ENCODE measurements at regions not wholly inside any gene's neighbourhood (a gene's known extent, or its start where the extent isn't known, plus 50 kb on each side); places are given as distances from the start of the nearest gene placed in this dataset.
A peak's percentile ranks its signal among the peaks of the same experiment; 100 is the strongest.
"Not testable (repeated sequence)": the region's sequence is repeated elsewhere in the genome, so short reads cannot be mapped to it uniquely, and the experiment has no call there.

DNA sequence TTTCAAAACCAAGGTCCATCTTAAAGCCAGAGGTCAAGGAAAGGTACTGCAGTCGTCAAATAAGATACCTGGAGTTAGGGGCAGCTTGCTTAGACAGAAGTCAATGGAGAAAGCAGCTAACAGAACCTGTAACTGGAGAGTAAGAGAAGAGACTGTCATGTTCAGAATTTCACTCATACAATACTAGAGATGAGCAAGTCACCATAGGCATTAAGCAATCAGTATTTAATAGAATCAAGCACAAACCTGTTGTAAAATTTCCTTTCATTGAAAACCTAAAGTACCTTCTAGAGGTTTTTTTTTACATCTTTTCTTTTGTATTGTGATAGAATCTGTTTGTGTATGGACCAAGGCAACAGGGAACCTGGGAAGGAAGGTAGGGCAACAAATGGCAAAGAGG, 183.4 kb upstream of the ERBB4 start:
- H3K4me1 Mint-ChIP-seq = no peaks in the 10 kb centered on the region
- H3K4me3 Mint-ChIP-seq = no peak overlapping the region
- no peaks in the 10 kb centered on the region for H3K36me3 Mint-ChIP-seq (ENCODE audit: low read depth)
- no peaks in the 10 kb centered on the region for H3K27me3 Mint-ChIP-seq
- H3K9me3 Mint-ChIP-seq = peaks cover 3% of the 10 kb centered on the region
- no peak for DNase-seq
- ChIA-PET CTCF (no interaction called here), POLR2A (no interaction called here)
- H3K27ac Mint-ChIP-seq = no peak overlapping the region

DNA sequence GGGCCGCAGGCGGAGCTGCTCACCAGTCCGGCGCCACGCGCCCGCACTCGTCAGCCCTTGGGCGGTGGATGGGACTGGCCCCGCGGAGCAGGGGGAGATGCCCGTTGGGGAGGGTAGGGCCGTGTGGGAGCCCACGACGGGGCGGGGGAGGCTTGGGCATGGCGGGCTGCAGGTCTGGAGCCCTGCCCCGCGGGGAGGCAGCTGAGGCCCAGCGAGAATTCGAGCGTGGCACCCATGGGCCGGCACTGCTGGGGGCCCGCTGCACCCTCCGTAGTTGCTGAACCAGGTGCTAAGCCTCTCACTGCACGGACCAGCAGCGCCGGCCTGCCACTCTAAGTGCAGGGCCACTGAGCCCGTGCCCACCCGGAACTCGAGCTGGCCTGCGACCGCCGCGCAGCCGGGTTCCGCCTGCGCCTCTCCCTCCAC, 182.4 kb upstream of the ERBB4 start:
- H3K4me1 Mint-ChIP-seq = no peaks in the 10 kb centered on the region
- H3K27me3 Mint-ChIP-seq = no peaks in the 10 kb centered on the region
- H3K9me3 Mint-ChIP-seq = peaks cover 3% of the 10 kb centered on the region
- no peaks in the 10 kb centered on the region for H3K36me3 Mint-ChIP-seq (ENCODE audit: low read depth)
- POLR2A ChIA-PET = no interaction called here
- H3K27ac Mint-ChIP-seq = no peak overlapping the region
- no peak overlapping the region for H3K4me3 Mint-ChIP-seq
- CTCF ChIA-PET = no interaction called here
- DNase-seq = no peak

DNA sequence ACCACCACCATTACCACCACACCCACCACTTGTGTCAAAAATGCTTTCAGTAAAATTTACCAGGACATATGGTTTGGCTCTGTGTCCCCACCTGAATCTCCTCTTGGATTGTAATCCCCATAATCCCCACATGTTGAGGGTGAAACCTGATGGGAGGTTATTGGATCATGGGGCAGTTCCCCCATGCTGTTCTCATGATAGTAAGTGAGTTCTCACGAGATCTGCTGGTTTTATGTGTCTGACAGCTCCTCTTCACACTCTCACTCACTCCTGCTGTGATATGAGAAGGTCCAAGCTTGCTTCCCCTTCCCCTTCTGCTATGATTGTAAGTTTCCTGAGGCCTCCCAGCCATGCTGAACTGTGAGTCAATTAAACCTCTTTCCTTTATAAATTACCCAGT, 176.8 kb upstream of the ERBB4 start:
- DNase-seq; H3K9me3 Mint-ChIP-seq; H3K36me3 Mint-ChIP-seq (ENCODE audit: low read depth); H3K4me3 Mint-ChIP-seq; H3K4me1 Mint-ChIP-seq; H3K27ac Mint-ChIP-seq; POLR2A ChIA-PET; H3K27me3 Mint-ChIP-seq: not testable (repeated sequence)
- CTCF ChIA-PET = interaction anchor here (0.6 kb wide), 1 partner anchor 28 kb away, joined by 3 read pairs; no protein-coding TSS in a partner anchor

DNA sequence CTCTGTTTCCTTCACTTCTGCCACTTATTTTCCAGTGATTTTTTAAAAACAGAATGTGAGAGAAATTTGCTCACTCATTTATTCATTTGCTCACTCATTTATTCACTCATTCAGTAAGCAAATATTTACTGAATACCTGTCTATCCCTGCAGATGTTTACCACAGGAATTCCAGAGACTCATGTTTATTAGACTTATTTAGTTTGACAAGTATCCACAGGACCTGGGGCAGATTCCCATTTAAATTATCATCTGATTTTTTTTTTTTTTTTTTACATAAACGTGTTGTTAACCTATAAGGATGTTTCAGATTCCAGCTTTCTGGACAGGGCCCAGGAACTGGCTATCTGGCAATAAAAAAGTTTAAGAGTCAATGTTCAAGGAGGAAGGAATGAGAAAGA, 175.1 kb upstream of the ERBB4 start:
- POLR2A ChIA-PET = no interaction called here
- DNase-seq = no peak
- Mint-ChIP-seq H3K9me3 (no peaks in the 10 kb centered on the region), H3K4me1 (no peaks in the 10 kb centered on the region), H3K27me3 (no peaks in the 10 kb centered on the region), H3K4me3 (no peak overlapping the region), H3K36me3 (ENCODE audit: low read depth) (no peaks in the 10 kb centered on the region), H3K27ac (no peak overlapping the region)
- CTCF ChIA-PET = interaction anchor here (0.7 kb wide), 1 partner anchor 183 kb away, joined by 6 read pairs; no protein-coding TSS in a partner anchor

DNA sequence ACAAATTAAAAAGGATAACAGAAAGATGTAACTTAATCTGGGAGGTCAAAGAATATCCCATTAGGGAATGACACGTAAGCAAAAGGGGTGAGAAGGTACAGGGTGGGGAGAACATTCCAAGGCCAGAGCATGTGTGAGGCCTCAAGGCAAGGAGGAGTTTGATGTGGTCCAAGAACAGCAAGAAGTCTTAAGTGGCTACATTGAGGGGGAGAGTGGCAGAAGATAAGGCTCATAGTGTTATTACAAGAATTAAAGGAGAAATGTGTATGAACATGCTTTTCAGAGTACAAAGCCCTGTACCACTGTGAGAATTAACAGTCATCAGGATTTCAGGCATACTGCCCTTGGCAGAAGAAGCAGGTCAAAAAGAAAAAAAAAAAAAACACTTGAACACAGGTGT, 174.4 kb upstream of the ERBB4 start:
- H3K27me3 Mint-ChIP-seq = no peaks in the 10 kb centered on the region
- no peaks in the 10 kb centered on the region for H3K4me1 Mint-ChIP-seq
- H3K4me3 Mint-ChIP-seq = no peak overlapping the region
- POLR2A ChIA-PET = no interaction called here
- CTCF ChIA-PET = no interaction called here
- DNase-seq = no peak
- no peaks in the 10 kb centered on the region for H3K9me3 Mint-ChIP-seq
- H3K36me3 Mint-ChIP-seq (ENCODE audit: low read depth) = no peaks in the 10 kb centered on the region
- no peak overlapping the region for H3K27ac Mint-ChIP-seq

DNA sequence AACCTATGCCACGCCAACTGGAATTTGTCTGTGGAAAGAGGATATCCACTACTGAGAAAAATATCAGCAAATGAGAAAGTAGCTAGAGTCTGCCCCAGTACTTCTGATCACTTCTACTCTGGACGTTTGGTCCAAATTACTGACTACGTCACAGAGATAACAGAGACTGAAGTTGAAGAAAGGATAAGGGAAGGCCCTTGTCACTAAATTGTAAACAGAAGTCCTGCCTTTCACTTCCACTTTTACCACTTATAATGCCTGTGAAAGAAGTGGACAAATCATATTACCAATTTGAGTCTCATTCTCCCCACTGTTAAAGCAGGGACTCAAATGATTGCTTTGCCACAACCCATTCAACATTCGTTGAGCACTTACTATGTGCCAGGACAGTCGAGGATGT, 173.9 kb upstream of the ERBB4 start:
- no peaks in the 10 kb centered on the region for H3K36me3 Mint-ChIP-seq (ENCODE audit: low read depth)
- no peaks in the 10 kb centered on the region for H3K27me3 Mint-ChIP-seq
- CTCF ChIA-PET = no interaction called here
- no peak overlapping the region for H3K4me3 Mint-ChIP-seq
- no peaks in the 10 kb centered on the region for H3K9me3 Mint-ChIP-seq
- POLR2A ChIA-PET = no interaction called here
- no peaks in the 10 kb centered on the region for H3K4me1 Mint-ChIP-seq
- DNase-seq = no peak
- H3K27ac Mint-ChIP-seq = no peak overlapping the region

DNA sequence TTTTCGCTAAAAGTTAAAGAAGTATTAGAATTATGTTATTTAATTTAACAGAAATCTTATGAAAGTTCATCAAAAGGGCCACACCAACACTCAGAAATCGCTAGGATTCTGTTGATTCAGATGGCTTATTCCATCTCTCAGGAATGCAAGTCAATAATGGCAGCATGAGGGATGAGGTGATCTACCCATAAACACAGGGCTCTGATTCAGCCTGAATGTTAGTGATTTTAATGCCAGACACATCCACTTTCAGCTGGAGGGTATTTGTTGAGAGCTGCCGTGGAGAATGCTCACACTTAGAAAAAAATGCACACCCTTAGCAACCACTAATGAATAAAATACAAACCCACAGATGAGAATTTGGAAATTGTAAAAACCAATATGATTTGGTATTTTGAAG, 173.3 kb upstream of the ERBB4 start:
- H3K9me3 Mint-ChIP-seq = no peaks in the 10 kb centered on the region
- no peak overlapping the region for H3K4me3 Mint-ChIP-seq
- no peaks in the 10 kb centered on the region for H3K4me1 Mint-ChIP-seq
- no peaks in the 10 kb centered on the region for H3K27me3 Mint-ChIP-seq
- ChIA-PET CTCF (no interaction called here), POLR2A (no interaction called here)
- no peak overlapping the region for H3K27ac Mint-ChIP-seq
- DNase-seq = no peak
- no peaks in the 10 kb centered on the region for H3K36me3 Mint-ChIP-seq (ENCODE audit: low read depth)

DNA sequence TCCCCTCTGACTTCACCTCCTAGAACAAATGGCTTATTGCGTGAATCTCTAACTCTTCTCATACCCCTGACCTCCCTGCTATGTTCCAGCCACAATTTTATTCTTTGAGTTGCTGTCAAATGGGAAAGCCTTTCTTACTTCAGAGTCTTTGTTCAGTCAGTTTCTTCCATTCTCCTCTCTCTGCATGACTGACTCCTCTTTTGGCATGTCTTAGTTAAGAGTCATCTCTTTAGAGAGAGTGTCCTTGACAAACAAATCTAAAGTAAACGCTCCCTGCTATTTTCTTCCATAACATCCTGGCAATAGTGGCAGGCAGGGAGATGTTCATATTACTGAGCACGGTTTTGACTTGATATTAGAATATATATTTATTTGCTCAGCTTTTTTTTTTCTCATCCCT, 170.7 kb upstream of the ERBB4 start:
- no peaks in the 10 kb centered on the region for H3K36me3 Mint-ChIP-seq (ENCODE audit: low read depth)
- H3K27ac Mint-ChIP-seq = no peak overlapping the region
- no peaks in the 10 kb centered on the region for H3K4me1 Mint-ChIP-seq
- no peak for DNase-seq
- POLR2A ChIA-PET = no interaction called here
- H3K27me3 Mint-ChIP-seq = peaks cover 2% of the 10 kb centered on the region
- H3K9me3 Mint-ChIP-seq = no peaks in the 10 kb centered on the region
- CTCF ChIA-PET = interaction anchor here (0.7 kb wide), 1 partner anchor 292 kb away, joined by 3 read pairs; no protein-coding TSS in a partner anchor
- no peak overlapping the region for H3K4me3 Mint-ChIP-seq

DNA sequence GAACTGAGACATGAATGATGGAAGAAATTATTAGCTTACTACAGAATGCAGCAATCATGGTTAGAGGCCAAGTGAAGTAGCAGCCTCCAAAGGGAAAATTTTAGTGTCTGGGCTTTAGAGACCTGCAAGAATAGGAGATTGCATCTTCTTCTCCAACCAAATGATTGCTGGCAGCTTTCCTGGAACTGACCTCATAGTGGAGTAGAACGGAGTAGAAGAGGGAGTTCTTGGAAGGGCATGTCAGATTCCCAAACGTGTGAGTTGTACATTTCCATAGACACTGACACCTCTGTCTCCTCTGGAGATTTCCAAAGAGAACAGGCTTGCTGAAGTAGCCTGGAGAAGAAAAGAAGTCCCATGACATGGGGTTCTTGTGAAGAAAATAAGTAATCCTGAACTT, 169.8 kb upstream of the ERBB4 start:
- no peaks in the 10 kb centered on the region for H3K36me3 Mint-ChIP-seq (ENCODE audit: low read depth)
- CTCF ChIA-PET = no interaction called here
- H3K27ac Mint-ChIP-seq = no peak overlapping the region
- no peak overlapping the region for H3K4me3 Mint-ChIP-seq
- POLR2A ChIA-PET = no interaction called here
- peaks cover 2% of the 10 kb centered on the region for H3K27me3 Mint-ChIP-seq
- DNase-seq = no peak
- no peaks in the 10 kb centered on the region for H3K9me3 Mint-ChIP-seq
- H3K4me1 Mint-ChIP-seq = no peaks in the 10 kb centered on the region

DNA sequence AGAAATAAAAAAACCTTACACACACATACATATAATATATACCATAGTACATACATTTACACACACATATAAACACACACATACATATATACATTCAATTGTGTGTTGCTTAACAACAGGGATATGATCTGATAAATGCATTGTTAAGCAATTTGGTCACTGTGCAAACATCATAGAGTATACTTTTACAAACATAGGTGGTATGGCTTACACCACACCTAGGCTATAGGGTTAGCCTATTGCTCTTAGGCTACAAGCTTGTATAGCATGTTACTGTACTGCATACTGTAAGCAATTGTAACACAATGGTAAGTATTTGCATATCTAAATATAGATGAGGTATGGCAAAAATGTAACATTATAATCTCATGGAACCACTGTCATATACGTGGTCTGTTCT, 156.8 kb upstream of the ERBB4 start:
- DNase-seq = no peak
- Mint-ChIP-seq H3K27ac (no peak overlapping the region), H3K36me3 (ENCODE audit: low read depth) (no peaks in the 10 kb centered on the region), H3K4me1 (no peaks in the 10 kb centered on the region), H3K4me3 (no peak overlapping the region), H3K9me3 (no peaks in the 10 kb centered on the region), H3K27me3 (no peaks in the 10 kb centered on the region)
- POLR2A ChIA-PET = no interaction called here
- CTCF ChIA-PET = no interaction called here

DNA sequence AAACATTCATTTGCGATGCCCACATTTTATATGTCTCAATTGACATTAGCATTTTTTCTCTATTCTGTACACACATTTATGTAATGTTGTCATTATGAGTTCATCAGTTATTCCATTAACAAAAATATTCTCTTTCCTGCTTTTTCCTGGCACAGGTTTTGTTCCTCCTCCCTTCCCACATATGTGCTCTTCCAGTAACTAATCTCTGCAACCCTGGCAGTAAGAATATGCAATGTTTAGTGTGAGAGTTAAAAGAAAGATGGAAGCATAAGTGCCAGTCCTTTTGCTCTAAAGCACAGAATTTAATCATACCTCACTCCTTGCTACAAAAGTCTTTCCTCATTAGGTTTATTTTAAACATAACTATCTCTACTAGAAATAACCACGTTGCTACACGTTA, 155.8 kb upstream of the ERBB4 start:
- H3K4me1 Mint-ChIP-seq = no peaks in the 10 kb centered on the region
- ChIA-PET POLR2A (no interaction called here), CTCF (no interaction called here)
- H3K27me3 Mint-ChIP-seq = no peaks in the 10 kb centered on the region
- no peak overlapping the region for H3K4me3 Mint-ChIP-seq
- no peak for DNase-seq
- no peaks in the 10 kb centered on the region for H3K9me3 Mint-ChIP-seq
- H3K36me3 Mint-ChIP-seq (ENCODE audit: low read depth) = no peaks in the 10 kb centered on the region
- H3K27ac Mint-ChIP-seq = no peak overlapping the region

DNA sequence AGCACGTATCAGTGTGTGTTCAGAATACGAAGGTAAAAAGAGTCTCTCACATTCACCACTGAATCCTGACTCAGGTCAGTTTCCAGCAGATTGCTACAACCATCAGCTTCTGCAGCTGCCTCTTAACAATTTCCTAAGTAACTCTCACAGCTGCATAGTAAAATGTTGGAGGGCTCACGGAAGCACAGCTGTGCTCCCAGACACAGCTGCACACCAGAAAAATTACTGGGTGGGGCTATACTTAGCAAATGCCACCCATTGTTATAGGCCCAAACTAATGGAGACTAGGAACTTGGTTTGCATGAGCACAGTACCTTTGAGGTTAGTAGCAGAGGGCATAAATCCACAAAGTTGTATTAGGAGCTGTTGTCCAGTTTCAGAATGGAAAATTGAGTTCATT, 153.9 kb upstream of the ERBB4 start:
- Mint-ChIP-seq H3K9me3 (no peaks in the 10 kb centered on the region), H3K27me3 (no peaks in the 10 kb centered on the region), H3K27ac (no peak overlapping the region), H3K4me1 (no peaks in the 10 kb centered on the region), H3K36me3 (ENCODE audit: low read depth) (no peaks in the 10 kb centered on the region), H3K4me3 (no peak overlapping the region)
- POLR2A ChIA-PET = interaction anchor here (0.6 kb wide), 1 partner anchor 26 kb away, joined by 3 read pairs; no protein-coding TSS in a partner anchor
- CTCF ChIA-PET = no interaction called here
- no peak for DNase-seq

DNA sequence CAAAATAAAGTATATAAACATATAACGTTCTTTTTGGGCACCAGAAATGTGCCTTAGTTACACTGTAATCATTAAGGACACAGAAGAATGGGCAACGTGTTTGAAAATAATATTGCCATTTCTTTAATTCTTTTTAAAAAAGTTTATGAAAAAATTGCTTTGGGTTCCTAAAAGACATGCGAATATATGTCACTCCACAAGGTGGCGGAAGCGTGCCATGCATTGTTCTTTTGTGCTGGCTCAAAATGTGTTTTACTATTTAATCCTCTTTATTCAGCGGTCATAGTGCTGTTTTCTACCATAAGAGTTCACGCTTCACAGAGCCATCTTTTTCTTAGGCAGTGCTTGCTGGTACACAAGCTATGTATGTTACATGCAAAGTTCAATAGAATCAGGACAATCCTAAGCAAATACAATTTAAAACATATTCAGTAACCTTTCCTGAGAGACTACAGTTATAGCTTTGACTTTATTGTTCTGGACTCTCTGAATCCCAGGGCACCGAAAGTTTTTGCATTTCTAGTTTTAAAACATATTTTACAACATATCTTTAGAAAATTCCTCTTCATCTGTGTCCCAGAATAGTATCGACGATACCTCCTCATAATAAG, 147.8 kb upstream of the ERBB4 start:
- H3K27ac Mint-ChIP-seq = no peak overlapping the region
- peaks cover 2% of the 10 kb centered on the region for H3K4me1 Mint-ChIP-seq
- CTCF ChIA-PET = interaction anchor here (0.7 kb wide), 1 partner anchor 29 kb away, joined by 3 read pairs; no protein-coding TSS in a partner anchor
- POLR2A ChIA-PET = no interaction called here
- H3K36me3 Mint-ChIP-seq (ENCODE audit: low read depth) = no peaks in the 10 kb centered on the region
- H3K4me3 Mint-ChIP-seq = no peak overlapping the region
- no peaks in the 10 kb centered on the region for H3K9me3 Mint-ChIP-seq
- DNase-seq = peak; percentile 59
- H3K27me3 Mint-ChIP-seq = peaks cover 5% of the 10 kb centered on the region

DNA sequence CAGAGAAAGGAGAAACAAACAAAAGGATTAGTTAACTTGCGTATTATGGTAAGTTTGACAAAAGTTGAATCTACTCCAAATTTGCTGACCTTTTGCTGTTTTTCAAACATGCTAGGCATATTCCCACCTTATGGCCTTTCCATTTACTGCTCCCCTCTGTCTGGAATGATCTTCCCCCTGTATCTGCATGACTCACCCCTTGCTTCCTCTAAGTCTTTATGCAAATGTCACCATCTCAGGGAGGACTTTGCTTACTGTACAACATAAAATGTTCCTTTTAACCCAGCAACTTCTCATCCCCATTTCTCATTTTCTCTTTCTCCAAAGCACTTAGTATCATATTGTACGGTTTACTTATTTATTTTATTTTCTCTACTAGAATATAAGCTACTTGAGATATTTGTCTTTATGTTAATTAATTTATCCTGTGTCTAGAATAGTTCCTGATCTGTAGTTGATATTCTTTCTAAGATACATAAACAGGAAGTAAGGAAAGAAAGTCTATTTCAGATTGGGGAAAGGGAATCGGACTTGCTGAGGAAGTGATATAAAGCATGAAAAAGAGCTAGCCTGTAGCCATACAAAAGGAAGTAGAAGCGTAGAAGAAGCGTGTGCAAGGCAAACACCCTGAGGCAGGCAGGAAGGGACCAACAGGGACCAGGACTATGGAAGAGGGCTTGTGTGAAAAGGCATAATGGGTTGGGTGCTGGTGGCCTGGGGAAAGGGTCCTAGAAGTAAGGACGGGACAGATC, 144.9 kb upstream of the ERBB4 start:
- H3K9me3 Mint-ChIP-seq = no peaks in the 10 kb centered on the region
- POLR2A ChIA-PET = no interaction called here
- CTCF ChIA-PET = no interaction called here

More for the DNA sequence above, 144.9 kb upstream of the ERBB4 start:
- Mint-ChIP-seq H3K4me3 (no peak overlapping the region), H3K27ac (no peak overlapping the region), H3K27me3 (peaks cover 5% of the 10 kb centered on the region), H3K36me3 (ENCODE audit: low read depth) (no peaks in the 10 kb centered on the region), H3K4me1 (peaks cover 2% of the 10 kb centered on the region)
- no peak for DNase-seq
